ENCODE measurements at regions not wholly inside any gene's neighbourhood (a gene's known extent, or its start where the extent isn't known, plus 50 kb on each side); places are given as distances from the start of the nearest gene placed in this dataset.

GRCh38 chr6:51528556-51528955 is 558.9 kb downstream of the PKHD1 start:
- WGBS = 93% methylated on average over 1 of the region's 1 CpG

DNA sequence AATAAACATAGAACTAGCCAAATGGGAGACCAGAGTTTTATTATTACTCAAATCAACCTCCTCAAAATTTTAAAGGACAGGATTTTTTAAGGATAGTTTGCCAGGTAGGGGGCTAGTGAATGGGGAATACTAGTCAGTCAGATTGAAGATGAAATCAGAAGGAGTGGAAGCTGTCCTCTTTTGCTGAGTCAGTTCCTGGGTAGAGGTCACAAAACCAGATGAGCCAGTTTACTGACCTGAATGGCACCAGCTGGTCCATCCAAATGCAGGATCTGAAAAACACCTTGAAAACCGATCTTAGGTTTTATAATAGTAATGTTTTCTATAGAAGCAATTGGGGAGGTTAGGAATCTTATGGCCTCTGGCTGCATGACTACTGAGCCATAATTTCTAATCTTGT is 558.2 kb downstream of the PKHD1 start:
- no peak for DNase-seq (ENCODE audit: low spot score in 2 of 2)
- Histone ChIP-seq H3K9me3 (no peaks in the 10 kb centered on the region), H3K4me3 (no peak overlapping the region), H3K4me1 (no peaks in the 10 kb centered on the region), H3K36me3 (no peaks in the 10 kb centered on the region), H3K27ac (no peak overlapping the region), H3K27me3 (no peaks in the 10 kb centered on the region)
- TF ChIP-seq, protein P1, sequence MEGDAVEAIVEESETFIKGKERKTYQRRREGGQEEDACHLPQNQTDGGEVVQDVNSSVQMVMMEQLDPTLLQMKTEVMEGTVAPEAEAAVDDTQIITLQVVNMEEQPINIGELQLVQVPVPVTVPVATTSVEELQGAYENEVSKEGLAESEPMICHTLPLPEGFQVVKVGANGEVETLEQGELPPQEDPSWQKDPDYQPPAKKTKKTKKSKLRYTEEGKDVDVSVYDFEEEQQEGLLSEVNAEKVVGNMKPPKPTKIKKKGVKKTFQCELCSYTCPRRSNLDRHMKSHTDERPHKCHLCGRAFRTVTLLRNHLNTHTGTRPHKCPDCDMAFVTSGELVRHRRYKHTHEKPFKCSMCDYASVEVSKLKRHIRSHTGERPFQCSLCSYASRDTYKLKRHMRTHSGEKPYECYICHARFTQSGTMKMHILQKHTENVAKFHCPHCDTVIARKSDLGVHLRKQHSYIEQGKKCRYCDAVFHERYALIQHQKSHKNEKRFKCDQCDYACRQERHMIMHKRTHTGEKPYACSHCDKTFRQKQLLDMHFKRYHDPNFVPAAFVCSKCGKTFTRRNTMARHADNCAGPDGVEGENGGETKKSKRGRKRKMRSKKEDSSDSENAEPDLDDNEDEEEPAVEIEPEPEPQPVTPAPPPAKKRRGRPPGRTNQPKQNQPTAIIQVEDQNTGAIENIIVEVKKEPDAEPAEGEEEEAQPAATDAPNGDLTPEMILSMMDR (IDR thresholded peaks at IDR 0.05) = no peak
- TF ChIP-seq POLR2A (IDR thresholded peaks at IDR 0.05) (no peak), POLR2AphosphoS5 (IDR thresholded peaks at IDR 0.05) (no peak), EP300 (IDR thresholded peaks at IDR 0.05) (no peak)
- 73% methylated on average over 1 of the region's 1 CpG for WGBS

More at GRCh38 chr6:51528556-51528955, 558.9 kb downstream of the PKHD1 start:
- no peaks in the 10 kb centered on the region for H3K36me3 ChIP-seq
- H3K4me1 ChIP-seq = no peaks in the 10 kb centered on the region
- TF ChIP-seq, protein P1 (IDR thresholded peaks at IDR 0.05) = no peak
- TF ChIP-seq POLR2AphosphoS5 (IDR thresholded peaks at IDR 0.05) (no peak), EP300 (IDR thresholded peaks at IDR 0.05) (no peak)
- no peak for DNase-seq (ENCODE audit: low spot score in 2 of 2)
- H3K4me3 ChIP-seq = no peak overlapping the region
- no peaks in the 10 kb centered on the region for H3K9me3 ChIP-seq
- H3K27me3 ChIP-seq = no peaks in the 10 kb centered on the region
- H3K27ac ChIP-seq = no peak overlapping the region

GRCh38 chr6:51531623-51532022 is 555.8 kb downstream of the PKHD1 start:
- Histone ChIP-seq H3K36me3 (no peaks in the 10 kb centered on the region), H3K9me3 (no peaks in the 10 kb centered on the region), H3K4me3 (no peak overlapping the region), H3K27ac (no peak overlapping the region), H3K4me1 (no peaks in the 10 kb centered on the region), H3K27me3 (no peaks in the 10 kb centered on the region)
- TF ChIP-seq POLR2A (IDR thresholded peaks at IDR 0.05) (no peak), POLR2AphosphoS5 (IDR thresholded peaks at IDR 0.05) (no peak), EP300 (IDR thresholded peaks at IDR 0.05) (no peak)
- WGBS = 68% methylated on average over 2 of the region's 2 CpGs
- no peak for DNase-seq (ENCODE audit: low spot score in 2 of 2)

DNA sequence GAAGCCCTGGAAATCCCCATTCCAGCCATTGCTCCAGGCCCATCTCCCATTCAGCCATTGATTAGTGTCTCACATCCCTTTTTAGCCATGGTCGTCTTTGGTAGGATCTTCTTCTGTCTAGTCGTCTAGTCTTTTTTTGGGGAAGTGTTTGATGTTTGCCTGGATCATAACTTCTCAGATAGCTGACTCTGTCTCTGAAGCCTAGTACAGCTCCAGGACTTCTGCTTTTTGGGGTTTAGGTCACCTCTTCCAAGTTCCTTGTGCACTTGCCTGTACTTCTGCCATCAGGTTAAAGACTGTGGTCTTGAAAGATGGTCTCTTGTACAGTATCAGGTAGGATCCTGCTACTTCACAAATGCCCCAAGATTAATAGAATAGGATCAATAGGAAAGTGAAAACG is 553.5 kb downstream of the PKHD1 start:
- TF ChIP-seq, protein P1 (IDR thresholded peaks at IDR 0.05) = no peak
- TF ChIP-seq POLR2A (IDR thresholded peaks at IDR 0.05) (no peak), EP300 (IDR thresholded peaks at IDR 0.05) (no peak)
- H3K27ac ChIP-seq = no peak overlapping the region
- no peaks in the 10 kb centered on the region for H3K36me3 ChIP-seq
- H3K27me3 ChIP-seq = no peaks in the 10 kb centered on the region
- no peak overlapping the region for H3K4me3 ChIP-seq
- H3K4me1 ChIP-seq = no peaks in the 10 kb centered on the region
- 84% methylated on average over 3 of the region's 3 CpGs for WGBS
- no peaks in the 10 kb centered on the region for H3K9me3 ChIP-seq
- no peak for DNase-seq (ENCODE audit: low spot score in 2 of 2)

DNA sequence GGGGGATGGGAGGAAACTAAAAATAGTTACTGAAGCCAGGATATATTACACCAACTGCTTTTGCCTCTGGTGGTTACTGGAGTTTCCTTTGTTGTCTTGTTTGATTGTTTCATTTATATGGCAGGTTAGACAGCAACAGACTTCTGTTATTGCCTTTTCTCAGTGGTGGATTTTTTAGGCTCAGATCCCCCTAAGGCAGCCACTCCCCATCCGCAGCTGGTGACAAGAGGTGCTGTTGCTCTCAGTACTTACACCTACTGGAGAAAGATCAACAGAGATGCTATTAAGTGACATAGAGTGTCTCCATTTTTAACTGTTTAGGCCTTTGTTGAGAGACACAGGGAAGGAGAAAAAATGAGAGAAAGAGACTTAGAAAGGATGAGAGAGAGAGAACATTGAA is 552.1 kb downstream of the PKHD1 start:
- no peak overlapping the region for H3K4me3 ChIP-seq
- H3K9me3 ChIP-seq = no peaks in the 10 kb centered on the region
- no peak for TF ChIP-seq EP300 (IDR thresholded peaks at IDR 0.05)
- TF ChIP-seq, protein P1 (IDR thresholded peaks at IDR 0.05) = no peak
- TF ChIP-seq POLR2AphosphoS5 (IDR thresholded peaks at IDR 0.05) = no peak
- no peak for TF ChIP-seq POLR2A (IDR thresholded peaks at IDR 0.05)
- no peak for DNase-seq (ENCODE audit: low spot score in 2 of 2)
- WGBS = 48% methylated on average over 1 of the region's 1 CpG
- H3K27ac ChIP-seq = no peak overlapping the region
- no peaks in the 10 kb centered on the region for H3K36me3 ChIP-seq
- H3K4me1 ChIP-seq = no peaks in the 10 kb centered on the region
- H3K27me3 ChIP-seq = no peaks in the 10 kb centered on the region

DNA sequence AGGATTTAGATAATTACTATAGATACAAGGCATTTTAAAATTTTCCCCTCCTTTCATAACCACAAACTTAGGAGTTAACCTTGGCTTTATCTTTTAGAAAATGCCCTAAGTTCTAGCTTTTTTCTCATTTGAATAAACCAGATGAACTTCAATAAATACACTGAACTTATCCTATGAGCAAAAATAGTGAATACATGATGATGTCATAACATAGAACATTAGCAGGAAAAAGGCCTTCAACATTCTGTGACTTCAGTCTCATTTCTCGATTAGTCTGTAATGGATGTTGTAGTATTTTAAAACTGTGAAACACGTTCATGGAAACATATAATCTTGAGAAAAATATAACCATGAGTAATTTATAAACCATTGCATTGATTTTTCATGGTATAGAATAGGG is 550.7 kb downstream of the PKHD1 start:
- TF ChIP-seq, protein P1 (IDR thresholded peaks at IDR 0.05) = no peak
- TF ChIP-seq EP300 (IDR thresholded peaks at IDR 0.05) (no peak), POLR2AphosphoS5 (IDR thresholded peaks at IDR 0.05) (no peak), POLR2A (IDR thresholded peaks at IDR 0.05) (no peak)
- Histone ChIP-seq H3K36me3 (no peaks in the 10 kb centered on the region), H3K4me1 (no peaks in the 10 kb centered on the region), H3K9me3 (no peaks in the 10 kb centered on the region), H3K27ac (no peak overlapping the region), H3K27me3 (no peaks in the 10 kb centered on the region), H3K4me3 (no peak overlapping the region)
- 85% methylated on average over 2 of the region's 2 CpGs for WGBS
- no peak for DNase-seq (ENCODE audit: low spot score in 2 of 2)

Data from suprapubic skin (tissue), 4 donors.